Omental fat pad (tissue), 3 donors: ENCODE measurements at regions not wholly inside any gene's neighbourhood (a gene's known extent, or its start where the extent isn't known, plus 50 kb on each side); places are given as distances from the start of the nearest gene placed in this dataset.

ENCODE experiments used
- ATAC-seq: fragments of 150-250 bp; one replicate; pipeline ENCODE4 v1.9.1; 2016; ENCODE audit warnings: mild to moderate bottlenecking, moderate library complexity; ENCODE audit not compliant: low FRiP score
- DNase-seq: peaks from one replicate; pipeline ENCODE4 v3.0.0-alpha.2; 2019; ENCODE audit warnings: low spot score
- CTCF ChIP-seq, 3 donors: fragments of 450-650 bp; IDR thresholded peaks; one replicate each; pipeline ENCODE4 v1.5.1; 2016 to 2017; ENCODE audit warnings: antibody characterized with exemption in 3 of 3, mild to moderate bottlenecking in 3 of 3, moderate library complexity in 2 of 3

GRCh38 chr16:59941594-59941993, 1207.5 kb upstream of the GOT2 start:
- TF ChIP-seq CTCF (IDR thresholded peaks at IDR 0.05): no peak
- DNase-seq (no peak), ATAC-seq (no peak)

GRCh38 chr16:59920054-59920453, 1185.9 kb upstream of the GOT2 start:
- DNase-seq (no peak), ATAC-seq (no peak)
- no peak for TF ChIP-seq CTCF (IDR thresholded peaks at IDR 0.05)

GRCh38 chr16:59913666-59914065, 1179.5 kb upstream of the GOT2 start:
- DNase-seq (no peak), ATAC-seq (no peak)
- TF ChIP-seq CTCF (IDR thresholded peaks at IDR 0.05): no peak

- ATAC-seq (no peak), DNase-seq (no peak)
- no peak for TF ChIP-seq CTCF (IDR thresholded peaks at IDR 0.05)
These were observed 1175.1 kb upstream of the GOT2 start for GRCh38 chr16:59909262-59909661.

GRCh38 chr16:59907611-59908010, 1173.5 kb upstream of the GOT2 start:
- no peak for ATAC-seq
- TF ChIP-seq CTCF (IDR thresholded peaks at IDR 0.05): no peak
- no peak for DNase-seq

- ATAC-seq (no peak), DNase-seq (no peak)
- TF ChIP-seq CTCF (IDR thresholded peaks at IDR 0.05): no peak
These were observed 1171.5 kb upstream of the GOT2 start for GRCh38 chr16:59905606-59906005.

- TF ChIP-seq CTCF (IDR thresholded peaks at IDR 0.05): no peak
- ATAC-seq (no peak), DNase-seq (no peak)
These were observed 1171.0 kb upstream of the GOT2 start for GRCh38 chr16:59905131-59905530.
